HL-60 (cell line): ENCODE measurements at regions not wholly inside any gene's neighbourhood (a gene's known extent, or its start where the extent isn't known, plus 50 kb on each side); places are given as distances from the start of the nearest gene placed in this dataset.

Source experiments
- DNase-seq, 2 experiments: peaks; one replicate each; pipeline ENCODE4 v3.0.0-alpha.2; 2010 to 2020; ENCODE audit warnings: low read depth in 1 of 2, low spot score in 1 of 2
- H3K27ac ChIP-seq: fragments of 250-450 bp; sonication (Bioruptor Pico); replicated peaks from 2 replicates; pipeline ENCODE4 v1.5.1; 2020; ENCODE audit warnings: mild to moderate bottlenecking, moderate library complexity
- H3K27me3 ChIP-seq: fragments of 250-450 bp; sonication (Bioruptor Pico); 2 replicates; pipeline ENCODE4 v1.5.1; 2021; ENCODE audit warnings: mild to moderate bottlenecking, moderate library complexity; ENCODE audit not compliant: insufficient read depth, poor library complexity, severe bottlenecking
- H3K4me3 ChIP-seq: replicated peaks from 2 replicates; pipeline ENCODE4 v1.5.1; 2011; ENCODE audit warnings: mild to moderate bottlenecking, control low read depth, low read length; ENCODE audit not compliant: insufficient read depth
- CTCF ChIP-seq: IDR thresholded peaks from one replicate; pipeline ENCODE4 v1.5.1; 2011; ENCODE audit warnings: low read length, control low read depth, inconsistent platforms; ENCODE audit not compliant: insufficient read depth
- GABPA ChIP-seq: IDR thresholded peaks from 2 replicates; pipeline ENCODE4 v1.6.1; 2012; ENCODE audit warnings: low read depth
- POLR2AphosphoS5 ChIP-seq: IDR thresholded peaks from 2 replicates; pipeline ENCODE4 v1.6.1; 2012; ENCODE audit warnings: low read depth
- SPI1 ChIP-seq: IDR thresholded peaks from 2 replicates; pipeline ENCODE4 v1.6.1; 2012; ENCODE audit warnings: low read depth, mild to moderate bottlenecking, borderline replicate concordance
- TF ChIP-seq, protein P1 (sequence below): IDR thresholded peaks from 2 replicates; pipeline ENCODE4 v1.6.1; 2012; ENCODE audit warnings: low read depth; ENCODE audit not compliant: insufficient replicate concordance

DNA sequence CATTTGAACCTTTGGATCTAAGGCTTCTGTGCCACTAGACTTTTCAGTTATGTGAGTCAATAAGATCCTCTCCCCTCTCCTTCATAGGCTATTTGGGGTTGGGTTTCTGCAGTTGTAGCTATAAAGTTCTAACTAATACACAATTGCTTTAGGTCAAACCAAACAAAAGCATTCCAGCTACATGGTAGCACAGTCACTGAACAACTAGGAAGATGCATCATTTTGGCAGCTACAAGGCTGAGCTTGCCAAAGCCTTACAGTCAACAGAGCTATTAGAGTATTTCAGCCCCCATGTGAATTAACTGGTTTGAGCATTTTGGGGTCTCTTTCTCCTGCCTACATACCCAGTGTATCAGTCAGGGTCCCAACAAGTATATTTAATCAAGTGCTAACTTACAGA lies 234.6 kb downstream of the ZNF608 start:
- H3K4me3 ChIP-seq: no peak overlapping the region
- no peak for TF ChIP-seq SPI1
- TF ChIP-seq, protein P1, sequence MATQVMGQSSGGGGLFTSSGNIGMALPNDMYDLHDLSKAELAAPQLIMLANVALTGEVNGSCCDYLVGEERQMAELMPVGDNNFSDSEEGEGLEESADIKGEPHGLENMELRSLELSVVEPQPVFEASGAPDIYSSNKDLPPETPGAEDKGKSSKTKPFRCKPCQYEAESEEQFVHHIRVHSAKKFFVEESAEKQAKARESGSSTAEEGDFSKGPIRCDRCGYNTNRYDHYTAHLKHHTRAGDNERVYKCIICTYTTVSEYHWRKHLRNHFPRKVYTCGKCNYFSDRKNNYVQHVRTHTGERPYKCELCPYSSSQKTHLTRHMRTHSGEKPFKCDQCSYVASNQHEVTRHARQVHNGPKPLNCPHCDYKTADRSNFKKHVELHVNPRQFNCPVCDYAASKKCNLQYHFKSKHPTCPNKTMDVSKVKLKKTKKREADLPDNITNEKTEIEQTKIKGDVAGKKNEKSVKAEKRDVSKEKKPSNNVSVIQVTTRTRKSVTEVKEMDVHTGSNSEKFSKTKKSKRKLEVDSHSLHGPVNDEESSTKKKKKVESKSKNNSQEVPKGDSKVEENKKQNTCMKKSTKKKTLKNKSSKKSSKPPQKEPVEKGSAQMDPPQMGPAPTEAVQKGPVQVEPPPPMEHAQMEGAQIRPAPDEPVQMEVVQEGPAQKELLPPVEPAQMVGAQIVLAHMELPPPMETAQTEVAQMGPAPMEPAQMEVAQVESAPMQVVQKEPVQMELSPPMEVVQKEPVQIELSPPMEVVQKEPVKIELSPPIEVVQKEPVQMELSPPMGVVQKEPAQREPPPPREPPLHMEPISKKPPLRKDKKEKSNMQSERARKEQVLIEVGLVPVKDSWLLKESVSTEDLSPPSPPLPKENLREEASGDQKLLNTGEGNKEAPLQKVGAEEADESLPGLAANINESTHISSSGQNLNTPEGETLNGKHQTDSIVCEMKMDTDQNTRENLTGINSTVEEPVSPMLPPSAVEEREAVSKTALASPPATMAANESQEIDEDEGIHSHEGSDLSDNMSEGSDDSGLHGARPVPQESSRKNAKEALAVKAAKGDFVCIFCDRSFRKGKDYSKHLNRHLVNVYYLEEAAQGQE: no peak
- TF ChIP-seq POLR2AphosphoS5: no peak
- TF ChIP-seq GABPA: no peak
- no peak for TF ChIP-seq CTCF
- DNase-seq: no peak
- no peak overlapping the region for H3K27ac ChIP-seq
- H3K27me3 ChIP-seq: no peaks in the 10 kb centered on the region

GRCh38 chr5:124507688-124508087 lies 238.8 kb downstream of the ZNF608 start:
- TF ChIP-seq GABPA: no peak
- TF ChIP-seq SPI1: no peak
- no peak for TF ChIP-seq CTCF
- no peak for TF ChIP-seq POLR2AphosphoS5
- TF ChIP-seq, protein P1: no peak
- no peak overlapping the region for H3K4me3 ChIP-seq
- no peak for DNase-seq
- no peaks in the 10 kb centered on the region for H3K27me3 ChIP-seq
- H3K27ac ChIP-seq: no peak overlapping the region

GRCh38 chr5:124504081-124504916 lies 242.1 kb downstream of the ZNF608 start:
- DNase-seq: no peak
- TF ChIP-seq POLR2AphosphoS5 (no peak), GABPA (no peak), CTCF (no peak), SPI1 (no peak)
- TF ChIP-seq, protein P1: no peak
- no peak overlapping the region for H3K4me3 ChIP-seq
- H3K27ac ChIP-seq: no peak overlapping the region
- H3K27me3 ChIP-seq: no peaks in the 10 kb centered on the region
